PC-9 (cell line): ENCODE measurements at regions not wholly inside any gene's neighbourhood (a gene's known extent, or its start where the extent isn't known, plus 50 kb on each side); places are given as distances from the start of the nearest gene placed in this dataset.

Experiments used
- CTCF ChIP-seq: fragments of 200-600 bp; sonication (generic); conservative IDR thresholded peaks from 2 replicates; pipeline ENCODE4 v1.6.1; 2017; ENCODE audit warnings: mixed run types, antibody characterized with exemption, mild to moderate bottlenecking, moderate library complexity
- EZH2 ChIP-seq: fragments of 200-600 bp; sonication (generic); IDR thresholded peaks from 2 replicates; pipeline ENCODE4 v1.8.0; 2017; ENCODE audit warnings: antibody characterized with exemption, low read depth

- TF ChIP-seq CTCF (no peak), EZH2 (no peak)
These were observed 133.4 kb upstream of the MKLN1 start for GRCh38 chr7:131194070-131194865.
